HG03097 (cell line): ENCODE measurements at regions not wholly inside any gene's neighbourhood (a gene's known extent, or its start where the extent isn't known, plus 50 kb on each side); places are given as distances from the start of the nearest gene placed in this dataset.

Experiments used
- ATAC-seq: cut with Tn5 transposase; IDR thresholded peaks from one replicate; pipeline ENCODE4 v1.9.1; 2021; ENCODE audit not compliant: unreplicated experiment, low FRiP score

GRCh38 chr2:217160978-217161973 is 301.4 kb upstream of the TNP1 start:
- no peak for ATAC-seq

- no peak for ATAC-seq
These were observed 300.4 kb upstream of the TNP1 start for GRCh38 chr2:217160103-217160743.

GRCh38 chr2:217158928-217159327 is 299.1 kb upstream of the TNP1 start:
- ATAC-seq = no peak

- ATAC-seq = no peak
These were observed 297.7 kb upstream of the TNP1 start for GRCh38 chr2:217157581-217157980.

DNA sequence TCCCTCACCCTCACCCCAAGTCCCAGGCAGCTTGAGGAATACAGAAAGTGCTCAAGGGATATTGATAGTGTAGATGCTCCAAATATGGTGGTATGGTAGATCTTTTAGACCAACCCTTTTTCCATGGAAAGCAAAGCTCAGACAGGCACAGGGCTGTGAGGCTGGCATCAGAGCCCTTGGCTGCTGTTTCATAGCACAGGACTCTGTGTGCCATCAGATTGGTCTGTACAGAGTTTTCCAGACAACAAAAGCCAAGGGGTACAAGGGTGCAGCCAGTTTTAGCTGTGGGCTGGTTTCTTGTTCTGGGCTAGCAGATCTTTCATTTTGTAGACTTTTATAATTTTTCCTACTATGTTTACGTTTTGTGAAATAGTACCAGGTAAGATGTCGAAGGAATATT is 296.9 kb upstream of the TNP1 start:
- ATAC-seq = no peak

- ATAC-seq = no peak
These were observed 295.1 kb upstream of the TNP1 start for GRCh38 chr2:217154923-217155322.

- no peak for ATAC-seq
These were observed 293.6 kb upstream of the TNP1 start for GRCh38 chr2:217153510-217153909.

DNA sequence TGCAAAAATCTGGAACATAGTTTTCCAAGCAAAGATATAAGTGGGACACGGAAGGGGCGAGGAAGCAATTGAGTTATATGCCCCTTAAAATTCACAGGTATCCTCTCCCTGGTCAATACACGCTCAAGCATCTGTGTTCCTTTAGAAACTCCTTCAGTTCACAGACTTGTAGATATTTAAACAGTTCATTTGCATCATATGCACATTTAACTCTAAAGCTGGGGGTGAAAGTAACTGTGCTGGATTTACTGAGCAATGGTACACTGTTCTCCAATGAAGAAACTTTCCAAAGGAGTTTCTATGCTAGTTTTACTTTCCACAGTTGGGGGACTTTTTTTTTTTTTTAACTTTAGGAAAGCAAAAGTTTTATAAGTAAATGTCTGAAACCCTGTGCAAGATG is 293.0 kb upstream of the TNP1 start:
- no peak for ATAC-seq

- no peak for ATAC-seq
These were observed 291.8 kb upstream of the TNP1 start for GRCh38 chr2:217151509-217152206.

- ATAC-seq = no peak
These were observed 290.4 kb upstream of the TNP1 start for GRCh38 chr2:217150236-217150635.

- ATAC-seq = no peak
These were observed 289.3 kb upstream of the TNP1 start for GRCh38 chr2:217149087-217149660.

- no peak for ATAC-seq
These were observed 288.0 kb upstream of the TNP1 start for GRCh38 chr2:217147818-217148217.

DNA sequence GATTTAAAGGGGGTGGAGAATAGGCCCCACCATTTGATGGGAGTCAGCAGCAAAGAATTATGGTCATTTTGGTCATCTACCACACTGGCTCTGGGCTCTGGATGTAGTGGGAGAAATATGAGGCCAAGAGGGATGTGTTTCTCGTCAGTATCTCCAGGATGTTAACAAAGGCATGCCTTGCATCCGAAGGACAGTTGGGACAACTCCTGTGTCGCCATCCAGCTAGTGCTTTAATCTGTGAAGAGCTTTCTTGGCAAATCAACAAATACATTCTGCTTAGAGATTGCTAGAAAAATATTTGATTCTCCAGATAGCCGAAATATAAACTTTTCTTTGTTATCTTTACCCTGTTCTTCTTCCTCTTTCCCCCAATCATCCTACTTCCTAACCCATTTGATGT is 287.1 kb upstream of the TNP1 start:
- no peak for ATAC-seq

- ATAC-seq = no peak
These were observed 282.9 kb upstream of the TNP1 start for GRCh38 chr2:217142649-217143266.

DNA sequence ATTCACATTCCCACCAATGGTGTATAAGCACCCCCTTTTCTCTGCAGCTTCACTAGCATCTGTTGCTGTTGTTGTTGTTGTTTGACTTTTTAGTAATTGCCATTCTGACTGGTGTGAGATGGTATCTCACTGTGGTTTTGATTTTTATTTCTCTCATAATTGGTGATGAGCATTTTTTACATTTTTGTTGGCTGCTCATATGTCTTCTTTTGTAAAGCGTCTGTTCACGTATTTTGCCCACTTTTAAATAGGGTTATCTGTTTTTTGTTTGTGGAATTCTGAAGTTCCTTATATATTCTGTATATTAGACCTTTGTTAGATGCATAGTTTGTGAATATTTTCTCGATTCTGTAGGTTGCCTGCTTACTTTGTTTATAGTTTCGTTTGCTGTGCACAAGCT is 278.4 kb upstream of the TNP1 start:
- ATAC-seq = no peak

DNA sequence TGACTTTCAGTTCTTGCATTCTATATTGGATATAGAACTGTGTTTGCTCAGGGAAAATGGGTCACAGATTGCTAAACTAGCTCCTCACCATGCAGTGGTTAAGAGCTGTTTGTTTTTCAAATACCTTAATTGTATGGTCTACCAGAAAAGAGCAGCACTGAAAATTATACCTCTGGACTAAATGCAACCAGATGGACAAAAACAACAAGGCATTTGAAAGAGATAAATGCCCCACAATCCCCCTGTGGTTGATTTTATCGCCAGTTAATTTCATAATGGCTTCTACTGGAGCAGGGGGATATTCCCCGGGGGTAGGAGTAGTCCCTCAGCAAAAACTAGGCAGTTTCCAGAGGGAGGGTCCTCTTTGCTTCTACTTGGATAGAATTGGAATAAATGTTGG is 267.9 kb upstream of the TNP1 start:
- ATAC-seq = no peak

DNA sequence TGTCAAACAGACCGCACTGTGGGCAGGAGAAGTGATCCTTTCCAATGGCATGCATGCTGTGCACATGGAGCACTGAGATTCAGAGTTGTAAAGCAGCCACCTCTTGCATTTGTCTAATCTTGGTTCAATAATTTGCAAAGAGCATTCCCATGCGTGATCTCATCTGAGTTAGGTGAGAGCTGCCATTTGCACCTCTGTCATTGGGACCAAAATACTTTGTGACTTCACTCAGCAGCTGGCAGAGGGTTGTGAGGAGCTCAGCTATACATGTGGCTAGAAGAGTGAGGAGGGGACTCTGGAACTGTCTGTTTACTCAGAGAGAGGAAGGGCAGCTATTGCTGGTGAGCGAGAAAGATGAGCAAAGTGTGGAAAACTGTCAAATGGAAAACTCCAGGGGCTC is 265.1 kb upstream of the TNP1 start:
- no peak for ATAC-seq

DNA sequence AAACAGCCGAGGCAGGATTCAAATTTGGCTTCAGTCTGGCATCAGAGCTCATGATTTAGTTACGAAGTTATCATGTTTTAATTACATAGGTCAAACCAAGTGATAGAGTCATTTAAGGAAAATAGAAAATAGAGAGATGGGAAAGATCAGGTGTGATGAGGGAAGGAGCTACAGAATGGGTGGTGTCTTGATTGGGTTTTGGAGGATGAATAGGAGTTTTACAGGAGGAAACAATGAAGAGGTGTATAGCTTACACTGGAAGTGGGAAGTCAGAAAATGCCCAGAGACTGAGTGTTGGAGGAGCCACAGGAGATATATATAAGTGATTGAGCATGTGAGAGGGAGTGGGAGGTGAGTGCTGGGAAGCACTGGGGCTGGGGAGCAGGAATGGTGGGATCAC is 264.2 kb upstream of the TNP1 start:
- ATAC-seq = no peak

DNA sequence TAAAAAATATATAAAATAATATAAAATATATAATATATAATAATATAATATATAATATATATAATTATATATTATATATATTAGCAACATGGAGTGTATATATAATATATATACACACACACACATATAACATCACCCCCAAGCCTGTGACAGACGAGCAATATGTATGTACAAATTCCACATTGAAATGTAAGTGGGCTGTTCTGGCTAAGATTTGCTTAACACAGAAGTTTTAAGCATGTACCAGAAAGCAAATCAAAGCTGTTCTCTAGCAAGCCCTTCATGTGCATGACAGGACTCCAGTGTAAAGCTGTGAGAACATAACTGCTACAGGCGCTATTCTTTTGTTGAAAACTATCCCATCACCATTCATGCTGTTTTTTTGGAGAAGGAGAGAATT is 261.7 kb upstream of the TNP1 start:
- no peak for ATAC-seq

- ATAC-seq = no peak
These were observed 260.6 kb upstream of the TNP1 start for GRCh38 chr2:217120429-217120828.
